ENCODE measurements at regions not wholly inside any gene's neighbourhood (a gene's known extent, or its start where the extent isn't known, plus 50 kb on each side); places are given as distances from the start of the nearest gene placed in this dataset.

- TF ChIP-seq CTCF (IDR thresholded peaks at IDR 0.05) (no peak), POLR2AphosphoS5 (IDR thresholded peaks at IDR 0.05; ENCODE audit: insufficient read depth in 1 of 2, low read depth in 1 of 2) (no peak), POLR2A (IDR thresholded peaks at IDR 0.05) (no peak)
Measured at GRCh38 chr20:50312002-50312681, 121.5 kb downstream of the CEBPB start.
